CD14-positive monocyte (primary cell): ENCODE measurements at regions not wholly inside any gene's neighbourhood (a gene's known extent, or its start where the extent isn't known, plus 50 kb on each side); places are given as distances from the start of the nearest gene placed in this dataset.

Experiments
- DNase-seq, 3 donors: peaks; one replicate each; pipeline ENCODE4 v3.0.0-alpha.2; 2011 to 2022
- H2AFZ ChIP-seq: 2 replicates; pipeline ENCODE4 v1.6.0; 2012; ENCODE audit warnings: mild to moderate bottlenecking, low read depth, low read length, inconsistent platforms; ENCODE audit not compliant: insufficient read depth, poor library complexity, severe bottlenecking
- H3K27ac ChIP-seq, 2 donors: 1 replicate in 1 of 2; 2 replicates in 1 of 2; pipeline ENCODE4 v1.5.1; 2012 to 2013; ENCODE audit warnings: low read length in 2 of 2, control low read depth in 1 of 2, inconsistent platforms in 1 of 2, low read depth in 1 of 2, mild to moderate bottlenecking in 1 of 2
- H3K27me3 ChIP-seq, 2 donors: one replicate each; pipeline versions ENCODE4 v1.6.0 to v1.6.1; 2011 to 2013; ENCODE audit warnings: low read length in 2 of 2; ENCODE audit not compliant: control insufficient read depth in 2 of 2, insufficient read depth in 2 of 2
- H3K36me3 ChIP-seq, 2 donors: replicated peaks in 1 of 2; 1 replicate in 1 of 2; 2 replicates in 1 of 2; pipeline versions ENCODE4 v1.5.1 to v1.6.1; 2012 to 2013; ENCODE audit warnings: low read length in 2 of 2, control low read depth in 1 of 2, inconsistent platforms in 1 of 2, mild to moderate bottlenecking in 1 of 2; ENCODE audit not compliant: insufficient read depth in 2 of 2, control insufficient read depth in 1 of 2
- H3K4me1 ChIP-seq, 2 donors: 1 replicate in 1 of 2; 2 replicates in 1 of 2; pipeline versions ENCODE4 v1.5.1 to v1.6.1; 2012 to 2013; ENCODE audit warnings: low read length in 2 of 2, control low read depth in 1 of 2, inconsistent platforms in 1 of 2, mild to moderate bottlenecking in 1 of 2, moderate library complexity in 1 of 2; ENCODE audit not compliant: insufficient read depth in 2 of 2, control insufficient read depth in 1 of 2
- H3K4me2 ChIP-seq: replicated peaks from 2 replicates; pipeline ENCODE3; 2012; ENCODE audit warnings: low read length, moderate library complexity, mild to moderate bottlenecking; ENCODE audit not compliant: poor library complexity, severe bottlenecking; ENCODE audit errors: extremely low read depth
- H3K4me3 ChIP-seq, 3 experiments: fragments of 200-600 bp in 1 of 3; sonication (generic) in 1 of 3; replicated peaks in 1 of 3; 1 replicate in 2 of 3; 2 replicates in 1 of 3; pipeline ENCODE4 v1.5.1; 2011 to 2013; ENCODE audit warnings: low read length in 3 of 3, mild to moderate bottlenecking in 3 of 3, control low read depth in 2 of 3, low read depth in 2 of 3, inconsistent platforms in 1 of 3, moderate library complexity in 1 of 3
- H3K79me2 ChIP-seq: 2 replicates; pipeline ENCODE4 v1.6.0; 2012; ENCODE audit warnings: mild to moderate bottlenecking, control low read depth, inconsistent platforms, low read length, moderate library complexity; ENCODE audit not compliant: insufficient read depth
- H3K9ac ChIP-seq: 2 replicates; pipeline ENCODE4 v1.6.0; 2017; ENCODE audit warnings: low read length, mild to moderate bottlenecking; ENCODE audit not compliant: insufficient read depth, poor library complexity, severe bottlenecking
- H3K9me3 ChIP-seq, 2 donors: replicated peaks in 1 of 2; 1 replicate in 1 of 2; 2 replicates in 1 of 2; pipeline versions ENCODE4 v1.5.1 to v1.6.1; 2012 to 2013; ENCODE audit warnings: low read length in 2 of 2, control low read depth in 1 of 2; ENCODE audit not compliant: control insufficient read depth in 1 of 2, insufficient read depth in 1 of 2
- H4K20me1 ChIP-seq: 2 replicates; pipeline ENCODE4 v1.6.0; 2012; ENCODE audit warnings: mild to moderate bottlenecking, low read length, control low read depth, moderate library complexity; ENCODE audit not compliant: insufficient read depth
- H3K27ac Mint-ChIP-seq, 7 donors: one replicate each; pipeline ENCODE4 v1.8.0; 2020; ENCODE audit warnings: mild to moderate bottlenecking in 7 of 7, mixed read lengths in 7 of 7, moderate library complexity in 6 of 7, inconsistent platforms in 2 of 7
- H3K27me3 Mint-ChIP-seq, 3 donors: one replicate each; pipeline ENCODE4 v1.8.0; 2021 to 2022; ENCODE audit warnings: low read depth in 3 of 3, mild to moderate bottlenecking in 3 of 3, mixed read lengths in 3 of 3, moderate library complexity in 3 of 3, inconsistent platforms in 1 of 3
- H3K36me3 Mint-ChIP-seq, 2 donors: one replicate each; pipeline ENCODE4 v1.8.0; 2020; ENCODE audit warnings: mixed read lengths in 2 of 2, inconsistent platforms in 1 of 2, mild to moderate bottlenecking in 1 of 2
- H3K4me1 Mint-ChIP-seq: one replicate; pipeline ENCODE4 v1.8.0; 2020; ENCODE audit warnings: mild to moderate bottlenecking, mixed read lengths
- H3K4me3 Mint-ChIP-seq, 2 donors: one replicate each; pipeline ENCODE4 v1.8.0; 2020; ENCODE audit warnings: mild to moderate bottlenecking in 2 of 2, mixed read lengths in 2 of 2, moderate library complexity in 1 of 2
- H3K9me3 Mint-ChIP-seq, 7 donors: one replicate each; pipeline ENCODE4 v1.8.0; 2020 to 2022; ENCODE audit warnings: mixed read lengths in 7 of 7, mild to moderate bottlenecking in 6 of 7, moderate library complexity in 6 of 7, inconsistent platforms in 2 of 7
- WGBS: methylation state at CpG from one replicate; pipeline ENCODE4 v1.1.5; 2013; ENCODE audit warnings: missing lambda C conversion rate; ENCODE audit not compliant: insufficient coverage; 5-methylcytosine and 5-hydroxymethylcytosine counted together
- intact Hi-C, 2 donors: fragments of 100-400 bp; cut with micrococcal nuclease; formaldehyde crosslinking; loops; one replicate each; pipeline versions ENCODE4 v1.15.0 to v1.15.1; 2023
- TF ChIP-seq, protein P1 (sequence below): fragments of 200-600 bp; IDR thresholded peaks from one replicate; pipeline ENCODE4 v1.8.0; 2022; ENCODE audit warnings: antibody characterized with exemption, mild to moderate bottlenecking

DNA sequence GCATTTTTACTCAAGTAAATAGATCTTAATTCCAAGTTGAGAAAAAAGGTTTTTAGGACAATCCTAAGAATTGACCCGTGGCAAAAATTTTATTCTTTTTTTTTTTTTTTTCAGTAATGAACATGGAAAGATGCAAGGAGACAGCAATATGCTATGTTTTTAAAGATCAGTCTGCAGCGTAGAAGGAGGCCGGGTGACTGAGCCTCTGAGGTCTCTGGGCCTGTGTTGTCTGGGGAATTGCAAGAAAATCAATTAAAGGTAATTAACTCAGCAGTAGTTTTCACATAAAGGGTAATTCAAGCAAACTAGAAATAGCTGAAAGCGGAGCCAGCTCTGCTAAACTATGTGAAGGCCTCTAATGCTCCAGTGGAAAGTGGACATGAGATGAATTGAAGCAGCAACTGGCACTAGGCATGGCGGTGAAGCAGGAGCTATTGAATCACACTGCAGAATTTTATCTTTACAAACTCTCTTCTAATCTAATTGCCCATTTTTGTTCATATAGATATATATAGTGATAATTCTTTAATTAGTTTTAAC, 285.2 kb upstream of the ITGA1 start:
- H3K36me3 ChIP-seq, result no peaks in the 10 kb centered on the region
- TF ChIP-seq, protein P1, sequence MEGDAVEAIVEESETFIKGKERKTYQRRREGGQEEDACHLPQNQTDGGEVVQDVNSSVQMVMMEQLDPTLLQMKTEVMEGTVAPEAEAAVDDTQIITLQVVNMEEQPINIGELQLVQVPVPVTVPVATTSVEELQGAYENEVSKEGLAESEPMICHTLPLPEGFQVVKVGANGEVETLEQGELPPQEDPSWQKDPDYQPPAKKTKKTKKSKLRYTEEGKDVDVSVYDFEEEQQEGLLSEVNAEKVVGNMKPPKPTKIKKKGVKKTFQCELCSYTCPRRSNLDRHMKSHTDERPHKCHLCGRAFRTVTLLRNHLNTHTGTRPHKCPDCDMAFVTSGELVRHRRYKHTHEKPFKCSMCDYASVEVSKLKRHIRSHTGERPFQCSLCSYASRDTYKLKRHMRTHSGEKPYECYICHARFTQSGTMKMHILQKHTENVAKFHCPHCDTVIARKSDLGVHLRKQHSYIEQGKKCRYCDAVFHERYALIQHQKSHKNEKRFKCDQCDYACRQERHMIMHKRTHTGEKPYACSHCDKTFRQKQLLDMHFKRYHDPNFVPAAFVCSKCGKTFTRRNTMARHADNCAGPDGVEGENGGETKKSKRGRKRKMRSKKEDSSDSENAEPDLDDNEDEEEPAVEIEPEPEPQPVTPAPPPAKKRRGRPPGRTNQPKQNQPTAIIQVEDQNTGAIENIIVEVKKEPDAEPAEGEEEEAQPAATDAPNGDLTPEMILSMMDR, result no peak
- Mint-ChIP-seq H3K4me1 (no peaks in the 10 kb centered on the region), H3K4me3 (no peak overlapping the region), H3K9me3 (peaks cover 0 to 12% (median 2%) of the 10 kb centered on the region in 7 donors), H3K36me3 (no peaks in the 10 kb centered on the region), H3K27ac (no peak overlapping the region), H3K27me3 (peaks cover 0 to under 1% (median 0%) of the 10 kb centered on the region in 3 donors)
- no peaks in the 10 kb centered on the region for H3K9me3 ChIP-seq
- intact Hi-C loops, result no loop called here
- no peak for DNase-seq
- no peaks in the 10 kb centered on the region for H3K4me1 ChIP-seq
- no peaks in the 10 kb centered on the region for H4K20me1 ChIP-seq
- WGBS, result 92% methylated on average over 2 of the region's 5 CpGs
- H3K4me2 ChIP-seq, result no peak overlapping the region
- H3K27ac ChIP-seq, result no peak overlapping the region
- no peak overlapping the region for H3K4me3 ChIP-seq
- no peak overlapping the region for H3K9ac ChIP-seq
- no peaks in the 10 kb centered on the region for H3K27me3 ChIP-seq
- no peaks in the 10 kb centered on the region for H3K79me2 ChIP-seq
- H2AFZ ChIP-seq, result no peak overlapping the region

DNA sequence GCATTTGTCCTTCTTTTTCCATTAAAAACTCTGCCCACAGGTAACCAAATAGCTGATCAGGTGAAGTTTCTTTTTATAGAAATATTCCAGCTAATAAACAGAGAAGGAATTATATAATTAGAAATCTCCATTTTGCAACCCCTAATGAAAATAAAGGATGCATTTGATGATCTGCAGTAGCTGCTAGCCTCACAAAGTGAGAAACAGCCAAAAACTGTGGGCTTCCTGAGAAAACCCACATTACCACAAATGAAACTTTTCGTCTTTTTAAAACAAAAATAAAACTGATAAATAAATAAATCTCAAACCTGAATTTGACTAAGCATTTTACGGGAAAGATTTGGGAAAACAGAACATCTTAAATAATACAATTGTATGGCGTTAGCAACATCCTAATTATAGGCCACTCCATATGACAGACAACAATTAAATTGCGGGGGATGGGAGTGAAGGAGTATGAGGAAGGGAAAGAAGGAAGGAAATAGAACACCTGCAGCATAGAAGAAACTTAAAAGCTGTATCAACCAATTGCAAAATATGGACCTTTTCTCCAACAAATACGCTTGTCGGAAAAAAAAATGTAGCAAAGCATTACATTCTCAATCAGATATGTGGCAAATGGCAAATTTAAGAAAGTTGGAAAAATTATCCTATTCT, 283.0 kb upstream of the ITGA1 start:
- no peak overlapping the region for H3K4me3 ChIP-seq
- no peak for DNase-seq
- Mint-ChIP-seq H3K27ac (no peak overlapping the region), H3K36me3 (no peaks in the 10 kb centered on the region), H3K4me1 (no peaks in the 10 kb centered on the region), H3K9me3 (peaks cover 0 to 8% (median 0%) of the 10 kb centered on the region in 7 donors), H3K27me3 (peaks cover 0 to 2% (median 0%) of the 10 kb centered on the region in 3 donors), H3K4me3 (no peak overlapping the region)
- TF ChIP-seq, protein P1, result no peak
- no CpG with 5 or more reads among the region's 6 CpGs for WGBS
- intact Hi-C loops, result no loop called here
- no peaks in the 10 kb centered on the region for H3K27me3 ChIP-seq
- no peaks in the 10 kb centered on the region for H3K36me3 ChIP-seq
- no peak overlapping the region for H3K4me2 ChIP-seq
- no peaks in the 10 kb centered on the region for H4K20me1 ChIP-seq
- no peaks in the 10 kb centered on the region for H3K79me2 ChIP-seq
- no peaks in the 10 kb centered on the region for H3K4me1 ChIP-seq
- H3K9me3 ChIP-seq, result no peaks in the 10 kb centered on the region
- H2AFZ ChIP-seq, result no peak overlapping the region
- H3K9ac ChIP-seq, result no peak overlapping the region
- H3K27ac ChIP-seq, result no peak overlapping the region
